ENCODE measurements at regions not wholly inside any gene's neighbourhood (a gene's known extent, or its start where the extent isn't known, plus 50 kb on each side); places are given as distances from the start of the nearest gene placed in this dataset.

- Mint-ChIP-seq H3K27ac (no peak overlapping the region), H3K36me3 (no peaks in the 10 kb centered on the region), H3K9me3 (no peaks in the 10 kb centered on the region), H3K4me3 (no peak overlapping the region), H3K27me3 (peaks cover 0 to 10% of the 10 kb centered on the region in 2 donors), H3K4me1 (peaks cover 0 to 4% (median 0%) of the 10 kb centered on the region in 4 donors)
- DNase-seq: no peak
- H3K4me1 ChIP-seq (ENCODE audit: insufficient read depth, low read length): no peaks in the 10 kb centered on the region
- H3K27me3 ChIP-seq (ENCODE audit: insufficient read depth, low read length): no peaks in the 10 kb centered on the region
- H3K36me3 ChIP-seq (ENCODE audit: insufficient read depth, low read length): no peaks in the 10 kb centered on the region
- no peak overlapping the region for H3K4me3 ChIP-seq (ENCODE audit: low read length in 2 of 2)
- H3K27ac ChIP-seq (ENCODE audit: low read depth, low read length): no peak overlapping the region
- POLR2A ChIA-PET (ENCODE audit: partially characterized antibody): no interaction called here
- CTCF ChIA-PET (ENCODE audit: partially characterized antibody): no interaction called here
- intact Hi-C loops (cut with micrococcal nuclease): no loop called here
- no peaks in the 10 kb centered on the region for H3K9me3 ChIP-seq (ENCODE audit: control insufficient read depth in 1 of 2, low read length in 2 of 2)
Observed at GRCh38 chr20:40808936-40809335, 119.9 kb upstream of the MAFB start.

- no peaks in the 10 kb centered on the region for H3K27me3 ChIP-seq (ENCODE audit: insufficient read depth, low read length)
- DNase-seq: no peak
- H3K4me3 ChIP-seq (ENCODE audit: low read length in 2 of 2): no peak overlapping the region
- ChIA-PET CTCF (ENCODE audit: partially characterized antibody) (no interaction called here), POLR2A (ENCODE audit: partially characterized antibody) (no interaction called here)
- peaks cover 0 to 10% of the 10 kb centered on the region in 2 donors for H3K27me3 Mint-ChIP-seq
- H3K4me1 Mint-ChIP-seq: peaks cover 0 to 4% (median 0%) of the 10 kb centered on the region in 4 donors
- no peaks in the 10 kb centered on the region for H3K36me3 Mint-ChIP-seq
- no peaks in the 10 kb centered on the region for H3K9me3 Mint-ChIP-seq
- no peaks in the 10 kb centered on the region for H3K4me1 ChIP-seq (ENCODE audit: insufficient read depth, low read length)
- no peaks in the 10 kb centered on the region for H3K36me3 ChIP-seq (ENCODE audit: insufficient read depth, low read length)
- H3K9me3 ChIP-seq (ENCODE audit: control insufficient read depth in 1 of 2, low read length in 2 of 2): no peaks in the 10 kb centered on the region
- no peak overlapping the region for H3K4me3 Mint-ChIP-seq
- intact Hi-C loops (cut with micrococcal nuclease): no loop called here
- H3K27ac Mint-ChIP-seq: no peak overlapping the region
- no peak overlapping the region for H3K27ac ChIP-seq (ENCODE audit: low read depth, low read length)
Observed at GRCh38 chr20:40809361-40809760, 120.3 kb upstream of the MAFB start.

- Mint-ChIP-seq H3K27ac (peak overlapping the region in 1 of 7 donors; percentile 36), H3K4me3 (no peak overlapping the region), H3K27me3 (peaks cover 0 to 7% of the 10 kb centered on the region in 2 donors), H3K4me1 (peaks cover 0 to 4% (median 0%) of the 10 kb centered on the region in 4 donors), H3K36me3 (no peaks in the 10 kb centered on the region), H3K9me3 (no peaks in the 10 kb centered on the region)
- Histone ChIP-seq H3K9me3 (ENCODE audit: control insufficient read depth in 1 of 2, low read length in 2 of 2) (no peaks in the 10 kb centered on the region), H3K4me3 (ENCODE audit: low read length in 2 of 2) (no peak overlapping the region), H3K4me1 (ENCODE audit: insufficient read depth, low read length) (no peaks in the 10 kb centered on the region), H3K27ac (ENCODE audit: low read depth, low read length) (no peak overlapping the region), H3K36me3 (ENCODE audit: insufficient read depth, low read length) (no peaks in the 10 kb centered on the region), H3K27me3 (ENCODE audit: insufficient read depth, low read length) (no peaks in the 10 kb centered on the region)
- intact Hi-C loops (cut with micrococcal nuclease): no loop called here
- ChIA-PET CTCF (ENCODE audit: partially characterized antibody) (no interaction called here), POLR2A (ENCODE audit: partially characterized antibody) (no interaction called here)
- no peak for DNase-seq
Observed at GRCh38 chr20:40810332-40811000, 121.4 kb upstream of the MAFB start.

GRCh38 chr20:40811004-40811403 is 122.0 kb upstream of the MAFB start:
- no peaks in the 10 kb centered on the region for H3K4me1 Mint-ChIP-seq
- H3K36me3 Mint-ChIP-seq: no peaks in the 10 kb centered on the region
- H3K27ac ChIP-seq (ENCODE audit: low read depth, low read length): no peak overlapping the region
- ChIA-PET POLR2A (ENCODE audit: partially characterized antibody) (no interaction called here), CTCF (ENCODE audit: partially characterized antibody) (no interaction called here)
- H3K4me1 ChIP-seq (ENCODE audit: insufficient read depth, low read length): no peaks in the 10 kb centered on the region
- no peaks in the 10 kb centered on the region for H3K36me3 ChIP-seq (ENCODE audit: insufficient read depth, low read length)
- intact Hi-C loops (cut with micrococcal nuclease): no loop called here
- no peak overlapping the region for H3K4me3 ChIP-seq (ENCODE audit: low read length in 2 of 2)
- DNase-seq: no peak
- no peak overlapping the region for H3K4me3 Mint-ChIP-seq
- H3K27ac Mint-ChIP-seq: no peak overlapping the region
- no peaks in the 10 kb centered on the region for H3K9me3 Mint-ChIP-seq
- H3K27me3 ChIP-seq (ENCODE audit: insufficient read depth, low read length): no peaks in the 10 kb centered on the region
- no peaks in the 10 kb centered on the region for H3K9me3 ChIP-seq (ENCODE audit: control insufficient read depth in 1 of 2, low read length in 2 of 2)
- peaks cover 0 to 4% of the 10 kb centered on the region in 2 donors for H3K27me3 Mint-ChIP-seq

GRCh38 chr20:40811660-40812414 is 122.8 kb upstream of the MAFB start:
- H3K4me3 Mint-ChIP-seq: no peak overlapping the region
- no peaks in the 10 kb centered on the region for H3K9me3 Mint-ChIP-seq
- H3K27me3 Mint-ChIP-seq: peaks cover 0 to 2% of the 10 kb centered on the region in 2 donors
- CTCF ChIA-PET (ENCODE audit: partially characterized antibody): no interaction called here
- H3K27ac ChIP-seq (ENCODE audit: low read depth, low read length): no peak overlapping the region
- no peaks in the 10 kb centered on the region for H3K36me3 Mint-ChIP-seq
- POLR2A ChIA-PET (ENCODE audit: partially characterized antibody): no interaction called here
- no peaks in the 10 kb centered on the region for H3K27me3 ChIP-seq (ENCODE audit: insufficient read depth, low read length)
- H3K36me3 ChIP-seq (ENCODE audit: insufficient read depth, low read length): no peaks in the 10 kb centered on the region
- H3K4me1 ChIP-seq (ENCODE audit: insufficient read depth, low read length): no peaks in the 10 kb centered on the region
- H3K4me1 Mint-ChIP-seq: no peaks in the 10 kb centered on the region
- DNase-seq: no peak
- no peak overlapping the region for H3K27ac Mint-ChIP-seq
- H3K4me3 ChIP-seq (ENCODE audit: low read length in 2 of 2): no peak overlapping the region
- intact Hi-C loops (cut with micrococcal nuclease): no loop called here
- H3K9me3 ChIP-seq (ENCODE audit: control insufficient read depth in 1 of 2, low read length in 2 of 2): no peaks in the 10 kb centered on the region

- H3K4me1 Mint-ChIP-seq: no peaks in the 10 kb centered on the region
- H3K9me3 Mint-ChIP-seq: no peaks in the 10 kb centered on the region
- no peaks in the 10 kb centered on the region for H3K36me3 Mint-ChIP-seq
- Histone ChIP-seq H3K4me1 (ENCODE audit: insufficient read depth, low read length) (no peaks in the 10 kb centered on the region), H3K27ac (ENCODE audit: low read depth, low read length) (no peak overlapping the region), H3K36me3 (ENCODE audit: insufficient read depth, low read length) (no peaks in the 10 kb centered on the region), H3K4me3 (ENCODE audit: low read length in 2 of 2) (no peak overlapping the region), H3K27me3 (ENCODE audit: insufficient read depth, low read length) (no peaks in the 10 kb centered on the region), H3K9me3 (ENCODE audit: control insufficient read depth in 1 of 2, low read length in 2 of 2) (no peaks in the 10 kb centered on the region)
- no peak for DNase-seq
- peaks cover 0 to 2% of the 10 kb centered on the region in 2 donors for H3K27me3 Mint-ChIP-seq
- intact Hi-C loops (cut with micrococcal nuclease): no loop called here
- no peak overlapping the region for H3K27ac Mint-ChIP-seq
- POLR2A ChIA-PET (ENCODE audit: partially characterized antibody): no interaction called here
- CTCF ChIA-PET (ENCODE audit: partially characterized antibody): no interaction called here
- no peak overlapping the region for H3K4me3 Mint-ChIP-seq
Observed at GRCh38 chr20:40812415-40812925, 123.4 kb upstream of the MAFB start.

GRCh38 chr20:40813029-40813431 is 124.0 kb upstream of the MAFB start:
- ChIA-PET CTCF (ENCODE audit: partially characterized antibody) (no interaction called here), POLR2A (ENCODE audit: partially characterized antibody) (no interaction called here)
- no peaks in the 10 kb centered on the region for H3K36me3 ChIP-seq (ENCODE audit: insufficient read depth, low read length)
- H3K9me3 Mint-ChIP-seq: peaks cover 0 to 3% (median 0%) of the 10 kb centered on the region in 8 donors
- H3K27ac Mint-ChIP-seq: no peak overlapping the region
- H3K27me3 ChIP-seq (ENCODE audit: insufficient read depth, low read length): no peaks in the 10 kb centered on the region
- DNase-seq: no peak
- intact Hi-C loops (cut with micrococcal nuclease): no loop called here
- no peaks in the 10 kb centered on the region for H3K36me3 Mint-ChIP-seq
- H3K9me3 ChIP-seq (ENCODE audit: control insufficient read depth in 1 of 2, low read length in 2 of 2): no peaks in the 10 kb centered on the region
- H3K4me3 ChIP-seq (ENCODE audit: low read length in 2 of 2): no peak overlapping the region
- no peak overlapping the region for H3K27ac ChIP-seq (ENCODE audit: low read depth, low read length)
- H3K4me1 ChIP-seq (ENCODE audit: insufficient read depth, low read length): no peaks in the 10 kb centered on the region
- H3K4me1 Mint-ChIP-seq: no peaks in the 10 kb centered on the region
- no peak overlapping the region for H3K4me3 Mint-ChIP-seq
- H3K27me3 Mint-ChIP-seq: peaks cover 0 to 2% of the 10 kb centered on the region in 2 donors

Measured in CD4-positive, alpha-beta memory T cell (primary cell).